Stomach (tissue), 4 donors: ENCODE measurements at regions not wholly inside any gene's neighbourhood (a gene's known extent, or its start where the extent isn't known, plus 50 kb on each side); places are given as distances from the start of the nearest gene placed in this dataset.

Source experiments
- POLR2A ChIP-seq, 4 donors: fragments of 450-650 bp; IDR thresholded peaks; one replicate each; pipeline ENCODE4 v1.6.1; 2016; ENCODE audit warnings: antibody characterized with exemption in 4 of 4, control low read depth in 2 of 4, mild to moderate bottlenecking in 1 of 4, moderate library complexity in 1 of 4
- TF ChIP-seq, protein P1 (sequence below), 7 experiments: fragments of 450-650 bp in 4 of 7; fragments of 200-600 bp in 3 of 7; sonication (generic) in 3 of 7; IDR thresholded peaks; one replicate each; pipeline ENCODE4 v1.5.1; 2016 to 2019; ENCODE audit warnings: antibody characterized with exemption in 7 of 7, control low read depth in 2 of 7, mild to moderate bottlenecking in 1 of 7

GRCh38 chr14:87014856-87015255 lies 978.1 kb downstream of the GALC start:
- TF ChIP-seq, protein P1, sequence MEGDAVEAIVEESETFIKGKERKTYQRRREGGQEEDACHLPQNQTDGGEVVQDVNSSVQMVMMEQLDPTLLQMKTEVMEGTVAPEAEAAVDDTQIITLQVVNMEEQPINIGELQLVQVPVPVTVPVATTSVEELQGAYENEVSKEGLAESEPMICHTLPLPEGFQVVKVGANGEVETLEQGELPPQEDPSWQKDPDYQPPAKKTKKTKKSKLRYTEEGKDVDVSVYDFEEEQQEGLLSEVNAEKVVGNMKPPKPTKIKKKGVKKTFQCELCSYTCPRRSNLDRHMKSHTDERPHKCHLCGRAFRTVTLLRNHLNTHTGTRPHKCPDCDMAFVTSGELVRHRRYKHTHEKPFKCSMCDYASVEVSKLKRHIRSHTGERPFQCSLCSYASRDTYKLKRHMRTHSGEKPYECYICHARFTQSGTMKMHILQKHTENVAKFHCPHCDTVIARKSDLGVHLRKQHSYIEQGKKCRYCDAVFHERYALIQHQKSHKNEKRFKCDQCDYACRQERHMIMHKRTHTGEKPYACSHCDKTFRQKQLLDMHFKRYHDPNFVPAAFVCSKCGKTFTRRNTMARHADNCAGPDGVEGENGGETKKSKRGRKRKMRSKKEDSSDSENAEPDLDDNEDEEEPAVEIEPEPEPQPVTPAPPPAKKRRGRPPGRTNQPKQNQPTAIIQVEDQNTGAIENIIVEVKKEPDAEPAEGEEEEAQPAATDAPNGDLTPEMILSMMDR (IDR thresholded peaks at IDR 0.05) = no peak
- no peak for TF ChIP-seq POLR2A (IDR thresholded peaks at IDR 0.05)
